HG02763 (cell line): ENCODE measurements at regions not wholly inside any gene's neighbourhood (a gene's known extent, or its start where the extent isn't known, plus 50 kb on each side); places are given as distances from the start of the nearest gene placed in this dataset.
"Not testable (repeated sequence)": the region's sequence is repeated elsewhere in the genome, so short reads cannot be mapped to it uniquely, and the experiment has no call there.

Experiments used
- ATAC-seq: cut with Tn5 transposase; IDR thresholded peaks from one replicate; pipeline ENCODE4 v1.9.1; 2021; ENCODE audit warnings: mild to moderate bottlenecking, moderate library complexity; ENCODE audit not compliant: unreplicated experiment

- ATAC-seq, result no peak
Measured at GRCh38 chr5:158049459-158049858, 190.5 kb upstream of the CLINT1 start.

- no peak for ATAC-seq
Measured at GRCh38 chr5:158045696-158046095, 186.8 kb upstream of the CLINT1 start.

GRCh38 chr5:158039911-158040347 lies 181.0 kb upstream of the CLINT1 start:
- ATAC-seq, result peak; percentile 87

- ATAC-seq, result no peak
Measured at GRCh38 chr5:158039441-158039840, 180.5 kb upstream of the CLINT1 start.

GRCh38 chr5:158036983-158037595 lies 178.1 kb upstream of the CLINT1 start:
- ATAC-seq, result not testable (repeated sequence)

GRCh38 chr5:158034586-158034985 lies 175.6 kb upstream of the CLINT1 start:
- ATAC-seq, result not testable (repeated sequence)

- ATAC-seq, result no peak
Measured at GRCh38 chr5:158033724-158034123, 174.8 kb upstream of the CLINT1 start.

GRCh38 chr5:158033076-158033475 lies 174.1 kb upstream of the CLINT1 start:
- no peak for ATAC-seq

GRCh38 chr5:158032246-158032645 lies 173.3 kb upstream of the CLINT1 start:
- no peak for ATAC-seq

- ATAC-seq, result no peak
Measured at GRCh38 chr5:158027806-158028775, 169.1 kb upstream of the CLINT1 start.

- no peak for ATAC-seq
Measured at GRCh38 chr5:158026304-158027031, 167.5 kb upstream of the CLINT1 start.

GRCh38 chr5:158023266-158023665 lies 164.3 kb upstream of the CLINT1 start:
- ATAC-seq, result no peak

GRCh38 chr5:158022837-158023236 lies 163.9 kb upstream of the CLINT1 start:
- ATAC-seq, result no peak

GRCh38 chr5:158022393-158022792 lies 163.4 kb upstream of the CLINT1 start:
- ATAC-seq, result no peak

GRCh38 chr5:158020555-158021418 lies 161.8 kb upstream of the CLINT1 start:
- no peak for ATAC-seq

- ATAC-seq, result no peak
Measured at GRCh38 chr5:158017469-158017868, 158.5 kb upstream of the CLINT1 start.

GRCh38 chr5:158014372-158014771 lies 155.4 kb upstream of the CLINT1 start:
- no peak for ATAC-seq

GRCh38 chr5:158013939-158014338 lies 155.0 kb upstream of the CLINT1 start:
- ATAC-seq, result no peak

GRCh38 chr5:158013303-158013702 lies 154.4 kb upstream of the CLINT1 start:
- no peak for ATAC-seq

GRCh38 chr5:158011422-158011821 lies 152.5 kb upstream of the CLINT1 start:
- ATAC-seq, result no peak
